ENCODE measurements at regions not wholly inside any gene's neighbourhood (a gene's known extent, or its start where the extent isn't known, plus 50 kb on each side); places are given as distances from the start of the nearest gene placed in this dataset.

DNA sequence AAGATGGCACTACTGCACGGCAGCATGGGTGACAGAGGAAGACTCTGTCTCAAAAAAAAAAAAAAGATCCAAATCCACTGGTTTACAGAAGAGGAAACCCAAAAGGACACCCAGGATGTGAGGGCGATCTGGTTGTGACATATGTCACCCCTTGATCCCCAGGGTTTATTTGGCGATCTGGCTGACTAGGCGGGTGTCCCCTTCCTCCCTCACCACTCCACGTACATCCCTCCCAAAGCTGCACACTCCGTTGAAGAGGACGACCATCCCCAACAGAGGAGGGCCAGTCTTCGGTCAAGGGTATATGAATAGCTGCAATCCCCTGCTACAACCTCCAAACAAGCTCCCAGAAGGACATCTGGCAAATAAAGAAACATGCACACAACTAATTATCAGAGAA, 111.6 kb downstream of the HTR5A start:
- DNase-seq = no peak

DNA sequence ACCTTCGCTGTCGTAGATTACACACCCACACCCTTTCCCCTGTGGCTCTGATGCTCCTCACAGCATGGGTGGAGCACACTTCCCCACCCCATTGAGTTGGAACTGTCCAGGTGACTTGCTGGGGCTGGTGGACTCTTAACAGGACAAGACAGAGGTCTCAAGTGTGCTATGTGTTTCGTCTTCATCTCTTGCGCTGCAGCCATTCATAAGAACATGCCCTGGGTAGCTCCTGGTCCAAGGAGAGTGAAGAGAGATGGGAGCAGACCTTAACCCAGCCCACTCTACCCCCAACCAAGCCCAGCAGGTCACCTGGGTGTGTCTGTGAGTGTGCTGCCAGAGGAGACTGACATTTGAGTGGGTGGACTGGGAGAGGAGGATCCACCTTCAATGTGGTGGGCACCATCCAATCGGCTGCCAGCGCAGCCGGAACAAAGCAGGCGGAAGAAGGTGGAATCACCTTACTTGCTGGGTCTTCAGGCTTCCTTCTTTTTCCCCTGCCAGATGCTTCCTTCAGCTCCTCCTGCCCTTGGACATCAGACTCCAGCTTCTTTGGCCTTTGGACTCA, 112.4 kb downstream of the HTR5A start:
- no peak for DNase-seq

DNA sequence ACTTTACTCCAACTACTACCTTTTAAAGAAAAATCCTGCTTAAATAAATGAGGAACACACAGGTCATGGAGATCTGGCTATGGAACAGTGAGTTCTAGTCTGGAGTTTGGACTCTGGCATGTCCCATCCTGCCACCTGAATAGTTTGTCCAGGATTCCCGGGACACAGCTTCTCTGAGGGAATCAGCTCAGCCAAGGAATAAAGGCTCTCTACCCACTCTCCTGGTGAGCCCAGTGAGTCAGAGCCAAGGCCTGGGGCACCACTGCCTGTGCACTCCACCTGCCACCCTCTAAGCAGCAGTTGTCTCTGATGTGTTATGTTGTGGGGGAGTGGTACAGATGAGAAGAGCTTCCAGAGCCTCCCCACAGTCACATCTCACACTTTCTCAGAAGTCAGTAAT, 113.5 kb downstream of the HTR5A start:
- no peak for DNase-seq

DNA sequence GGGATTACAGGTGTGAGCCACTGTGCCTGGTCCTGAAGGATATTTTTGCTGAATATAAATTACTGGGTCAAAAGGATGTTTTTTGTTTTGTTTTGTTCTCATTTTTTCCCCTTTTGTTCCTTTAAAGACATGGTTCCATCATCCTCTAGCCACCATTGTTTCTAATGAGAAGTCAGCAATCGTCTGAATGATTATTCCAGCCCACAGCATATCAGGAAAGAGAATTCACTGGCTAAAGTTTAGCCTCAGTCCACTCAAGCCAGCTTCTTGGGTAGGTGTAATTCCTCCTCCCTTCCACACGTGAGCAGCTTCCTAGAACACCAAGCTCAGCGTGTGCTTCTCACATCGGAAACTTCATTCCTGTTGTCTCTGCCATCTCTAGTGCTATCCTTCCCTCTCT, 112.8 kb upstream of the INSIG1 start:
- no peak for DNase-seq

DNA sequence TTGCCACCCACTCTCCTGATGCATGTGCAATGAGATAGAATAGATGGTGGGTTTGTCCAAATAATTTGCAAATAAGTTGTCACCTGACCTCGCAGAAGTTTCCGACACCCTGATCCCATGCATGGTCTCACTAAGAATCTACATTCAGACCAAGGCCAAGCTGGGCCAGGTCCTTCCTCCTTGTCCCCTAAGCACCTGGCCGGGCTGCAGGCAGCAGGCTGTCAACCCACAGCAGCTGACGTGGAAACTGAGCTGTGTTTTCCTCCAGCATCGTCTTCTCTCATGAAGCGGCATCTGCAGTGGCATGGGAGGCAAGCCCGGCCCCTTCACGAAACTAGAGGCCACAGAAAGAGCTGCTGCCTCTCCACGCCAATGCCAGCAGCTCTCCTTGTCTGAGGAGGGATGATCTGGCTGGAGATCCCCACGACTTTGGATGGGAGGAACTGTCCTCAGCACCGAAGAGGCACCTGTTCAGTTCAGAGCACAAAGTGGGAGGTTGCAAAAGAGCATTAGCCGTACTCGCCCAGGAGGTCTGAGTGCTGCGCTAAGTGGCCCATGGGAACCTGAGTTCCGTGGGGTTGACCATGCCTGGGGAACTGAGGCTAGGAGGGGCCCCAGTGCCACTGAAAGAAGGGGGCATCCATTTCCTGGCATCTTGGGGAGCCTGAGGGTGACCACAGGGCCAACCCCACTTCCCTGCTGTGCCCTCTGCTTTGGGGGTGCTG, 110.5 kb upstream of the INSIG1 start:
- DNase-seq = no peak

DNA sequence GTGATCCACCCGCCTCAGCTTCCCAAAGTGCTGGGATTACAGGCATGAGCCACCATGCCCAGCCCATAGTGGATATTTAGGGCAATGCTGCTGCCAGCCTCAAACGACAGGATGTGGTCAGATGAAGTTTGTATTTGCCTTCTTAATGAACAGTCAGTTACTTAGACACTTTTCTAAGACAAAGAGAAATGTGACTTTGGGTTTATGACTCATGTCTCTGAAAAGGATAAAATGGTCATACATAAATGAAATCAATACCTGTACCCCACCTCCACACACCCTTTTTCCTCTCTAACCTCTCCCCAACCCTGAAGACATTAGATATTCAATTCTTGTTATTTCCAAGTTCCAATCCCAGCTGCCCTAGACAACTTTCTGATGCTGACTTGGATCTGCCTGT, 109.3 kb upstream of the INSIG1 start:
- no peak for DNase-seq

DNA sequence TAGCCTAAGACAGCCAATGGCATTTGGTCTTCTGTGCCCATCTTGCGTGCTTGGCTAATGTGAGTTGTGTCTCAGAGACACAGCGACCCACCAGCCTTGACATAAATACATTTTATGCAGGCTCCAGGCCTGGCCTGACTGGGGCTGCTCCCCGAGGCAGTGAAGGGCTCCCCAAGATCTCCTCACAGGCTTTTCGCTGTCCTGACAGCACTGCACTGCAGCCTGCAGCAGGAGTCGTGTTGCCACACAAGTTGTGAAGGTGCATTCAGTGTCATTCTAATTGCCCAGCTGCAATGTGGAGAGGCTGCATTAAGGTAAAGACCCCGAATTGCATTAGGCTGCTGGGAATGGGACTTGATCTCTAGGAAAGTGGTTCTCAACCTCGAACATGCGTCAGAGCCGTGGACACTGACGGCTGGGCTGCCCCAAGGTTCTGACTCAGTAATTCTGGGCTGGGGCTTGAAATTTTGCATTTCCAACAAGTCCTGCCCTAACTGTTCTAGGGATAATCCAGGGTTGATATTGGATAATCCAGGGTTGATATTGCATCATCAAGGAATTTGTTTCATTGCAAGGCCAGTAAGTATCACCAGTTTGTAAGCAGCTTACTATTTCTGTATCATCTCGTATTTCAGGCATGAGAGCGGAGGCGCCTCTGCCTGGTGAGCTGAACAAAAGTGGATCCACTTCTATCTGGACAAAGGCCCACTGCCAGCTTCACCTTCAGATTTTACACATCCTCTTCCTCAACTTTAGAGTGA, 108.7 kb upstream of the INSIG1 start:
- DNase-seq = peak; percentile 17

DNA sequence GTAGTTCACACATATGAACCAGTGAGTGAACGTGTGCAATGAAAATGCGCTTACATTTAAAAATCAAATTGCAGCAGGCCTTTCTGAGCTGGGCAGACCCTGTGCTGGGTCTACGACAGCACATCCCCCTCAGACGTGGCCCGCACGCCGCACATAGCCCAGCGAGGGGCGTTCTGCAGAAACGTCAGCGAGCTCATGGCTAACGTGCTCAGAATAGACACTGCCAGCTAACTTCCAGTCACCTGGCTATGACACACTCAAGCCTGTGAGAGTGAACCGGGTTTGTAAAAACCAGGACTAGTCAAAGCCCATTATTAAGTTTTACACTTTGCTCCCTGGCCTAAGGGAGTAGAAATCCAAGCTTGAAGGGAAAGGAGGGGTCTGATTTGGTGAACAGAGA, 108.1 kb upstream of the INSIG1 start:
- DNase-seq = no peak

DNA sequence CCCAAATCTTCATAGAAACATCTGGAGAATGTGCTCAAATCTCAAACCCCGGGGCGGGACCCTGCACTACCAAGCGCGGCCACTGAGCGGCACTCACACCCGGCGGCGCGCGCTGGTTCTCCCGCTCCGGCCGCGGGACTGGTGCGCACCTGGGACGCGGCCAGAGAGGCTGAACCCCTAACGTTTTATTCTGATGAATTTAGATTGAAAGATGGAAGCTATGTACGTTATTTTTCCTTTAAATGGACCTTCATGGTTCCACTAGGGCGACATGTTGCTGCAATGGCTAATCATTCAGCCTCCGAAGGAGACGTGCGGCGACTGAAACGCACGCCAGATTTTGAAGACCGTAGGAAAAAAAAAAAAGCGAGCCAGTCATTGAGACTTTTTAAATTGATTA, 107.0 kb upstream of the INSIG1 start:
- peak; percentile 36 for DNase-seq

DNA sequence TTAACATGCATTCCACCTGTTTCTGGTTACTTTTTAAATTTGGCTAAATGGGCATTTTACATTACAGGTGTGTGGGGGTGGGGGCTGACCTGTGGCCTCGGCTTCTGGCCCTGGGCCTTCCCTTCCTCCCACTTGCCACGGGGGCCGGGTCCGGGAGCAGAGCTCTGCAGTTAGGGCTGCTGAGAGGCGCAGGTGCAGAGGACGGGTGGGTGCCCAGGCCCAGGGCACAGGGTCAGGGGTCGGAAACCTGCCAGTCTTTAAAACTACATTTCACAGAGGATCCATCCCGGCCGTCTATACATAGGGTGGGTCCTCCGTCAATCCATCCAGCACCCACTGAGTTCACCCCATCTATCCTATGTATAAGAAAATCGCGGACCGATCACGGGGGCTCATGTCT, 106.5 kb upstream of the INSIG1 start:
- no peak for DNase-seq

DNA sequence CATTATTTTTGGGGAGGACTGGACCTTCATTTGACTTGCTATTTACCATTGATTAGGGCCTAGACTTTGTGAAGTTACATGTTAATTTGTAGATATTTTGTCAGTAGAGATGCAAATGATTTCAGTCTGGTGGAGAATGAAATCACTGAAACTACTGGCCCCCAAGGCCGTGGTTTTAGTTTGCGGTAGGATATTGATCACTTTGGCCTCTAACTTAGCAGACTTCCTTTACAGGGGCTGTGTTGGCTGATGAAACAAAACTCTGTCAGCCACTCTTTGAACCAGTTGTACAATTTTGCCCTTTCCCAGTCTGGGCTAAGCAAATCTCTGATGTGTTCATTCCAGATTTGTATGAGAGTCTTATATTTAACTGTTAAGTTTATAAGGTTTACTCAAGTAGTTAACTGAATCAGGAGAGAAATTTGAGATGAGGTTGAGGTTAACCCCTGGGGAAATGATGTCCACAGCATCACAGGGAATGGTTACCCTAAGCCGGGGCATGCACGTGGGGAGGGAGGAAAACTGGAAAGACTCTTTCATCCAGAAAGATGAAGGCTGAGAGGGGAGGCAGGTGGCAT, 105.7 kb upstream of the INSIG1 start:
- no peak for DNase-seq

DNA sequence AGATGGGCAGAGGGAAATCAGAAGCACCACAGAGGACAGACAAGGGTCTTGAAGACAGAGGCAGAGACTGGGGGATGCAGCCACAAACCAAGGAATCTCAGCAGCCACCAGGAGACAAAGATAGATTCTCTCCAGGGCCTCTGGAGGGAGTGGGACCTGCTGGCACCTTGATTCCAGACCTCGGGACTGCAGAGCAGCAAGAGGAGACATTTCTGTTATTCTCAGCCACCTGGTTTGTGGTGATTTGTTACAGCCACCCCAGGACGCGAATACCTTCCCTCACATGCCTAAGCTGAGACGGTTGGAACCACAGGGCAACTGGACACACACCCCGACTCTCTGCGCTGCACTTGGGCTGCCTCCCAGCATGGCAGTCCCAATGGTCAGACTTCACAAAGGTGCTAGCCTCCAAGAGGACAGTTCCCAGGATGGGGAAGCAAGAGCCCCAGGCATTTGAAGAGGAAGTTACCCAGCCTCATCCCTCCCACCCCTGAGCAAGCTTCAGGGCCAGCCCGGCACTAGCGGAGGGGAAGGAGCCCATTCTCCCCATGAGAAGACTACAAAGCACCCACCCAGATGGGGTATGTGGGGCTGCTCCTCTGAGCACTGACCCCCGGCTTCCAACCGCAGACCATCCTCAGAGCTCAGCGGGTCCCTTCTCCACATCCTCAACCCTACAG, 104.6 kb upstream of the INSIG1 start:
- DNase-seq = no peak

DNA sequence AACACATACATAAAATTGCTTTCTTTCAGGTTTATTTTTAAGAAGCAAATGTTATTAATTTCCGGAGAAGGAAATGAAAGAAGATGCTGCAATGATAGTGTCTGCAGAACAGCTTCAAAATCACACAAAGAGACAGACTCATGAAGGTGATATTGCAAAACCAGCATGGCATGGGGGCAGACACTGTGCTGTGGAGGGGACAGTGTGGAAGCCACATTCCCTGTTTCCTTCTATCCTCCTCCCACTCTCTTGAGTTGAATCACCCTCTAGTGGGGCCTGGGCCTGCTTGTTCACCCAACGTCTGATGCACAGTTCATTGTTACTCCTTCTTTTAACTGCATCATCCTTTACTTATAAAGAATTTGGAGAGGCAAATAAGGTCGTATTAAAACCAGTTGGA, 104.0 kb upstream of the INSIG1 start:
- no peak for DNase-seq

DNA sequence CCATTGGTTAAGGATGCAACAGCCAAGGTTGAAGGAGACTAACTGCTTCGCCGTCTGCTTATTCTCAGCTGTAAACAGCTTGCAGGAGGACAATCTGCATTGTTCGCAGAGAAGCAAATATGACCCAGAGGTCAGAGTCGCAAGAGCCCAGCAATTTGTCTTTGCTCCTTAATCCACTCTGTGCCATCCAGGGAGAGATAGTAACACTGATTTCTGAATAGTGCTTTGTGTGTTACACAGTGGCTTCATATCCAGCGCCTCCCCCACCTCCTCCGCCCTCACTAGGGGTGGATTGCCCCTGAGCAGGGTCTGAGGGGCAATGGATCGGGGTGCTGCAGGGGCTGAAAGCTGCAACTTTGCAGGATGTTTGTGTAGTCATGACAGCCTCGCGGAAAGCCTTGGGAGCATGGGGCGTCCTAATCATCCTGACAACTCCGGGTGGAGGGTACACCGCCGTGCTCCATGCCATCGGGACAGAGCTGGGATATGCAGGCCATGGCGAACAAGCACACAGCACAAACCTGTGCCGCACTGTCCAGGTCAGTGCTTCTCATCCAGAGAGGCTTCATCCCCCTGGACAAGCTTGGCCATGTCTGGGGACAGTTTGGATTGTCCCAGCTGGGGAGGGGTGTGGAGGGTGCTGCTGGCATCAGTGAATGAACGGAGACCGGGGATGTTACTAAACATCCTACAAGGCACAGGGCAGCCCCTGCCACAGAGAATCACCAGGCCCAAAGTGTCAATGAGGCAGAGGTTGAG, 103.1 kb upstream of the INSIG1 start:
- no peak for DNase-seq

DNA sequence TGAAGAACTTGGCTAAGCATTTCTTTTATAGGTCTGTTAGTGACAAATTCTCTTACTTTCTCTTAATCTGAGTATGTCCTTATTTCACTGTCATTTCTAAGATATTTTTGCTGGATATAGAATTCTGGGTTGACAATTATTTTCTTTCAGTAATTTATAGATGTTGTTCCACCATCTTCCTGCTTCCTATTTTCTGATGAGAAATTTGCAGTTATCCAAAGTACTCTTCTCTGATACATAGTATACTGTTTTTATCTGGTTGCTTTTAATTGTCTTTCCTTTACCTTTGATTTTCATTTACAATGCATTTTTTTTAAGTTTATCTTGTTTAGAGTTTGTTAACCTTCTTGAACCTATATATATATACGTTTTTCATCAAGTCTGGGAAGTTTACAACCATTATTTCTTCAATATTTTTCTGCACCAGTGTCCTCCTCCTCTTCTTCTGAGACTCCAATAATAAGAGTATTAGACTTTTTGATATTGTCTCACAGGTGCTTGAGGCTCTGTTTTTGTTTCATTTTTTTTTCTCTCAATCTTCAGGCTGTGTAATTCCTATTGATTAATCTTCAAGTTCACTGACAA, 101.6 kb upstream of the INSIG1 start:
- no peak for DNase-seq

DNA sequence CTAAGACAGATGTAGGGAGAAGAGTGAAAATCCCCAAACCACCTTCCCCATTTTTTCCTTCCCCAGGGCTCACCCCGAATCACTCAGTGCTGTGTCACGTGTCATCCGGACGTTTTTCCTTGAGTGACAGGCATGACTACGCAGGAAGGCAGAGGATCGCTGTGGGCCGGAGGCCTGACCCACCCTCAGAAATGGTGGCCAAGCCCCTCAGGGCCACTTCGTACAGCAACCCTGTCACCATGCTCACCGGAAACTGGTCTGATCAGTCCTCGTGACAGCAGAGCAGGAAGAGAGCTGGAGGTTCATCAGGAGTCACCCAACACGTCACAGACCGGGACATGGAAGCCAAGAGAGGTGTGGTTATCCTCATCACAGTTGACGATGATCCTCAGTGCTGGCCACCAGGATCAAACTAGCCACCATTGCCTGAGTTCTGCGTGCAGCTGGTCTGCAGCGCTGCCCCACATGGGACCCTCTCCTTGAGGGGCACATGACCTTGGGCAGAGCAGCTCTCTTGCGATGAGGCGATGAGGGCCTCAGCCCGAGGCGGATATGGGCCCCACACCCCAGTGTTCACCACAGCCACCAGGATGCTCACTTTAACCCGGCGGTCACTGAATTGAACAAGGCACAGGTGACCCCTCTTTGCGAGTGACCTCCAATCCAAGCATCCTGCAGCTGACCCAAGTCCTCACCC, 99.3 kb upstream of the INSIG1 start:
- no peak for DNase-seq

DNA sequence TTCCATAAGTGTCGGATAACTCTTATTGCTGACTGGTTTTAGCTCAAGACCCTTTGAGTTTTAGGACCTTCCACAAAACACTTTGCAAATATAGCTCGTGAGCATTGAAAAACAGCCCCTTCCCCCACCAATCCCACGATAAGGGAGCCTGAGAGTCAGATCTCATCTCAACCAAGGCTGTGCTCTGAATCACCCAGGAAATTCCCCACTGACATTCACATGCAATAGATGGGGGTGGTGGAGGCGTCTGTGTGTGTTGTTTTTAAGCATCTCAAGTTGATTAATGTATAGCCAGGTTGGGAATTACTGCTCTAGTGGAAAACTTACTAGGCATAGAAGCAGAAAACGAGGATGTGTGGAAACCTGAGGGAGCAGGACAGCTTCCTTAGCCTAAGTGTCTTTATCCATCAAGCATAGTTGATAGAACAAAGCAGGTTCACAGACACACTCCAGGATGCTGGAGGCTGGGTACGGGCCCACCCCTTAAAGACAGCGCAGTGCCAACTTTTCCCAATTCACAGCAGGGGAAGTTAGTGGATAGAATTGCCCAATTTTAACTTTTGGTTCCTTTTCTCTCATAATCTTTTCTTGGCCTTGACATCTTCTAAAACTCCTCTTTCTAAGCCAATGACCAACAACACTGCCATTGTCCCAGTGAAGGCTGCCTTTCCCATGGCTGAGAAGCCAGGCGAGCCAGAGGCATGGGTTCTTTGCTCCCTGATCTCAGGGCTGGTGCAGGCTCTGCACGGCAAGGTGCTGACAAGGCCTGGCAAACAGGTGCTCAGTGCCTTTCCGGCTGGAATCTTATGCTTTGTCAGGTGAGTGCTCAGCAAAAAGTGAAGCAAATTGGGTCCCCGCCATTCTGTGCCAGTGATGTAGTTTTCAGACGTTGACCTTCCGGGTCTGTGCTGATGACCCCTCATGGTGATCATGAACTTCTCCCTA, 98.5 kb upstream of the INSIG1 start:
- DNase-seq = peak; percentile 89

DNA sequence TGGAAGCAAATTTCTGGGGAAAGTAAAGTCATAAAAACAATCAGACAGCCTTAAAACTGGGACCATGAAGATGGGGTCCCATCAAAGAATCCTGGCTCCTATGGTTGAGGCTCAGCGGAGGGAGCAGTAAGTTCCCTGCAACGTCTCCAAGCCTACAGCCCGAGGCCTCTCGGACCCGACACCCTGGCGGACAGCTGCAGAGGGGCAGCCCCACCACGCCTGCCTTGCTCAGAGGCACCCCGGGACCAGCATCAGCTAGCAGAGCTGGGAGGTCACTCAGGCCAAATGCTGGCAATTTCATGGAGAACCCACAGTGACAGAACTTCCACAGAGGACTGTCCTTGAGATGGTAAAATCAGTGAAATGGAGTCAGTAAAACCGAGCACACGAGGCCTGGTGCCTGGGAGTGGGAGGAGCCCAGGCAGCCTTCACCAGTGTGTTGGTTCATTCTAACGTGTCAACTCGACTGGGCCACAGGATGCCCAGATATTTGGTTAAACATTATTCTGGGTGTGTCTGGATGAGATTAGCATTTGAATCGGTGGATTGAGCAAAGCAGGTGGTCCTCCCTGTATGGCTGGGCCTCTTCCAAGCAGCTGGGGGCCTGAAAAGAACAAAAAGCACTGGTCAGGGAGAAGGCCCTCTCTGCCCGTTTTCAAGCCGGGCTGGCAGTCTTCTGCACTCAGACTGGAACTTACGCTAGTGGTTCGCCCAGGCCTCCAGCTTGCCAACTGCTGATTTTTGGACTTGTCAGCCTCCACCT, 96.2 kb upstream of the INSIG1 start:
- no peak for DNase-seq

Data from fibroblast of skin of back (primary cell).